CD14-positive monocyte (primary cell): ENCODE measurements at regions not wholly inside any gene's neighbourhood (a gene's known extent, or its start where the extent isn't known, plus 50 kb on each side); places are given as distances from the start of the nearest gene placed in this dataset.

ENCODE experiments used
- DNase-seq, 3 donors: peaks; one replicate each; pipeline ENCODE4 v3.0.0-alpha.2; 2011 to 2022
- H2AFZ ChIP-seq: 2 replicates; pipeline ENCODE4 v1.6.0; 2012; ENCODE audit warnings: mild to moderate bottlenecking, low read depth, low read length, inconsistent platforms; ENCODE audit not compliant: insufficient read depth, poor library complexity, severe bottlenecking
- H3K27ac ChIP-seq, 2 donors: 1 replicate in 1 of 2; 2 replicates in 1 of 2; pipeline ENCODE4 v1.5.1; 2012 to 2013; ENCODE audit warnings: low read length in 2 of 2, control low read depth in 1 of 2, inconsistent platforms in 1 of 2, low read depth in 1 of 2, mild to moderate bottlenecking in 1 of 2
- H3K27me3 ChIP-seq, 2 donors: one replicate each; pipeline versions ENCODE4 v1.6.0 to v1.6.1; 2011 to 2013; ENCODE audit warnings: low read length in 2 of 2; ENCODE audit not compliant: control insufficient read depth in 2 of 2, insufficient read depth in 2 of 2
- H3K36me3 ChIP-seq, 2 donors: replicated peaks in 1 of 2; 1 replicate in 1 of 2; 2 replicates in 1 of 2; pipeline versions ENCODE4 v1.5.1 to v1.6.1; 2012 to 2013; ENCODE audit warnings: low read length in 2 of 2, control low read depth in 1 of 2, inconsistent platforms in 1 of 2, mild to moderate bottlenecking in 1 of 2; ENCODE audit not compliant: insufficient read depth in 2 of 2, control insufficient read depth in 1 of 2
- H3K4me1 ChIP-seq, 2 donors: 1 replicate in 1 of 2; 2 replicates in 1 of 2; pipeline versions ENCODE4 v1.5.1 to v1.6.1; 2012 to 2013; ENCODE audit warnings: low read length in 2 of 2, control low read depth in 1 of 2, inconsistent platforms in 1 of 2, mild to moderate bottlenecking in 1 of 2, moderate library complexity in 1 of 2; ENCODE audit not compliant: insufficient read depth in 2 of 2, control insufficient read depth in 1 of 2
- H3K4me2 ChIP-seq: replicated peaks from 2 replicates; pipeline ENCODE3; 2012; ENCODE audit warnings: low read length, moderate library complexity, mild to moderate bottlenecking; ENCODE audit not compliant: poor library complexity, severe bottlenecking; ENCODE audit errors: extremely low read depth
- H3K4me3 ChIP-seq, 3 experiments: fragments of 200-600 bp in 1 of 3; sonication (generic) in 1 of 3; replicated peaks in 1 of 3; 1 replicate in 2 of 3; 2 replicates in 1 of 3; pipeline ENCODE4 v1.5.1; 2011 to 2013; ENCODE audit warnings: low read length in 3 of 3, mild to moderate bottlenecking in 3 of 3, control low read depth in 2 of 3, low read depth in 2 of 3, inconsistent platforms in 1 of 3, moderate library complexity in 1 of 3
- H3K79me2 ChIP-seq: 2 replicates; pipeline ENCODE4 v1.6.0; 2012; ENCODE audit warnings: mild to moderate bottlenecking, control low read depth, inconsistent platforms, low read length, moderate library complexity; ENCODE audit not compliant: insufficient read depth
- H3K9ac ChIP-seq: 2 replicates; pipeline ENCODE4 v1.6.0; 2017; ENCODE audit warnings: low read length, mild to moderate bottlenecking; ENCODE audit not compliant: insufficient read depth, poor library complexity, severe bottlenecking
- H3K9me3 ChIP-seq, 2 donors: replicated peaks in 1 of 2; 1 replicate in 1 of 2; 2 replicates in 1 of 2; pipeline versions ENCODE4 v1.5.1 to v1.6.1; 2012 to 2013; ENCODE audit warnings: low read length in 2 of 2, control low read depth in 1 of 2; ENCODE audit not compliant: control insufficient read depth in 1 of 2, insufficient read depth in 1 of 2
- H4K20me1 ChIP-seq: 2 replicates; pipeline ENCODE4 v1.6.0; 2012; ENCODE audit warnings: mild to moderate bottlenecking, low read length, control low read depth, moderate library complexity; ENCODE audit not compliant: insufficient read depth
- H3K27ac Mint-ChIP-seq, 7 donors: one replicate each; pipeline ENCODE4 v1.8.0; 2020; ENCODE audit warnings: mild to moderate bottlenecking in 7 of 7, mixed read lengths in 7 of 7, moderate library complexity in 6 of 7, inconsistent platforms in 2 of 7
- H3K27me3 Mint-ChIP-seq, 3 donors: one replicate each; pipeline ENCODE4 v1.8.0; 2021 to 2022; ENCODE audit warnings: low read depth in 3 of 3, mild to moderate bottlenecking in 3 of 3, mixed read lengths in 3 of 3, moderate library complexity in 3 of 3, inconsistent platforms in 1 of 3
- H3K36me3 Mint-ChIP-seq, 2 donors: one replicate each; pipeline ENCODE4 v1.8.0; 2020; ENCODE audit warnings: mixed read lengths in 2 of 2, inconsistent platforms in 1 of 2, mild to moderate bottlenecking in 1 of 2
- H3K4me1 Mint-ChIP-seq: one replicate; pipeline ENCODE4 v1.8.0; 2020; ENCODE audit warnings: mild to moderate bottlenecking, mixed read lengths
- H3K4me3 Mint-ChIP-seq, 2 donors: one replicate each; pipeline ENCODE4 v1.8.0; 2020; ENCODE audit warnings: mild to moderate bottlenecking in 2 of 2, mixed read lengths in 2 of 2, moderate library complexity in 1 of 2
- H3K9me3 Mint-ChIP-seq, 7 donors: one replicate each; pipeline ENCODE4 v1.8.0; 2020 to 2022; ENCODE audit warnings: mixed read lengths in 7 of 7, mild to moderate bottlenecking in 6 of 7, moderate library complexity in 6 of 7, inconsistent platforms in 2 of 7
- WGBS: methylation state at CpG from one replicate; pipeline ENCODE4 v1.1.5; 2013; ENCODE audit warnings: missing lambda C conversion rate; ENCODE audit not compliant: insufficient coverage; 5-methylcytosine and 5-hydroxymethylcytosine counted together
- intact Hi-C, 2 donors: fragments of 100-400 bp; cut with micrococcal nuclease; formaldehyde crosslinking; loops; one replicate each; pipeline versions ENCODE4 v1.15.0 to v1.15.1; 2023
- TF ChIP-seq, protein P1 (sequence below): fragments of 200-600 bp; IDR thresholded peaks from one replicate; pipeline ENCODE4 v1.8.0; 2022; ENCODE audit warnings: antibody characterized with exemption, mild to moderate bottlenecking

DNA sequence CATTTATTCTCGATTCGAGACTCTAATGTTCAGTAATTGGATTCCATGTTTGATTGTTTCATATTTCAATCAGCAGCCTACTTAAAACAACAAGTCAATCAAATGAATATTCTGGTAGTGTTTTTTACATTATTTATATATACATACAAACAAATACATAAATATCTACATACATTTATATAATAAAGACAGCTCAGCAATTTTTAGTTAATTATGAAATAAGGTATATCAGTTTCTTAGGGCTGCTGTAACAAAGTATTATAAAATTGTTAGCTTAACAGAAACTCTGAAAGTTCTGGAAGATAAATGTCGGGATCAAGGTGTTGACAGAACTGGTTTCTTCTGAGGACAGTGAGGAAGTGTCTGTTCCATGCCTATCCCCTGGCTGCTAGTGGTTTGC is 105.9 kb downstream of the MGST1 start:
- H3K27ac ChIP-seq: no peak overlapping the region
- no peak overlapping the region for H3K4me3 ChIP-seq
- no peak for DNase-seq
- no peaks in the 10 kb centered on the region for H3K9me3 ChIP-seq
- Mint-ChIP-seq H3K4me1 (no peaks in the 10 kb centered on the region), H3K9me3 (peaks cover 0 to 3% (median 1%) of the 10 kb centered on the region in 7 donors), H3K4me3 (no peak overlapping the region), H3K27ac (no peak overlapping the region), H3K27me3 (no peaks in the 10 kb centered on the region), H3K36me3 (no peaks in the 10 kb centered on the region)
- TF ChIP-seq, protein P1, sequence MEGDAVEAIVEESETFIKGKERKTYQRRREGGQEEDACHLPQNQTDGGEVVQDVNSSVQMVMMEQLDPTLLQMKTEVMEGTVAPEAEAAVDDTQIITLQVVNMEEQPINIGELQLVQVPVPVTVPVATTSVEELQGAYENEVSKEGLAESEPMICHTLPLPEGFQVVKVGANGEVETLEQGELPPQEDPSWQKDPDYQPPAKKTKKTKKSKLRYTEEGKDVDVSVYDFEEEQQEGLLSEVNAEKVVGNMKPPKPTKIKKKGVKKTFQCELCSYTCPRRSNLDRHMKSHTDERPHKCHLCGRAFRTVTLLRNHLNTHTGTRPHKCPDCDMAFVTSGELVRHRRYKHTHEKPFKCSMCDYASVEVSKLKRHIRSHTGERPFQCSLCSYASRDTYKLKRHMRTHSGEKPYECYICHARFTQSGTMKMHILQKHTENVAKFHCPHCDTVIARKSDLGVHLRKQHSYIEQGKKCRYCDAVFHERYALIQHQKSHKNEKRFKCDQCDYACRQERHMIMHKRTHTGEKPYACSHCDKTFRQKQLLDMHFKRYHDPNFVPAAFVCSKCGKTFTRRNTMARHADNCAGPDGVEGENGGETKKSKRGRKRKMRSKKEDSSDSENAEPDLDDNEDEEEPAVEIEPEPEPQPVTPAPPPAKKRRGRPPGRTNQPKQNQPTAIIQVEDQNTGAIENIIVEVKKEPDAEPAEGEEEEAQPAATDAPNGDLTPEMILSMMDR: no peak
- no peaks in the 10 kb centered on the region for H3K27me3 ChIP-seq
- no peak overlapping the region for H3K9ac ChIP-seq
- no peaks in the 10 kb centered on the region for H3K36me3 ChIP-seq
- H2AFZ ChIP-seq: no peak overlapping the region
- H3K4me1 ChIP-seq: no peaks in the 10 kb centered on the region
- H3K79me2 ChIP-seq: no peaks in the 10 kb centered on the region
- intact Hi-C loops: no loop called here
- H3K4me2 ChIP-seq: no peak overlapping the region
- no peaks in the 10 kb centered on the region for H4K20me1 ChIP-seq
- WGBS: 100% methylated on average over 1 of the region's 3 CpGs

DNA sequence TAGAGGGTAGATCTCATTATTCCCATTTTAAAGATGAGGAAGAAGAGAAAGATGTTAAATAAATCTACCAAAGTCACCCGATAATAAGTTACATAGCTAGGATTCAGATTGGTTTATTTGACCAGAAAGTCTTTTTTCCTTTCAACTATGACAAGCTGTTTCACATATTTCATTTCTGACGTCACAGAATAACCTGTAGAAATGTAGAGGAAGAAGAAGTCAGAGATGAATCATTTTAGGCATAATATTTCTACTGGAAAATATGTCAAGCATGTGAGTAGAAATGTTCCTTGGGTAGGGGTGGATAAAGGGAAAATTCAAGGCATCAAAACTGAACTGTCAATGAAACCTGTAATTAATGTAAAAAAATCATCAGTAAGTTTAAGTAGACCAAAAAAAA is 107.0 kb downstream of the MGST1 start:
- H2AFZ ChIP-seq: no peak overlapping the region
- intact Hi-C loops: no loop called here
- no peak overlapping the region for H3K27ac ChIP-seq
- no peaks in the 10 kb centered on the region for H3K36me3 ChIP-seq
- Mint-ChIP-seq H3K36me3 (no peaks in the 10 kb centered on the region), H3K4me3 (no peak overlapping the region), H3K27me3 (no peaks in the 10 kb centered on the region), H3K9me3 (peaks cover 0 to 3% (median 0%) of the 10 kb centered on the region in 7 donors), H3K4me1 (no peaks in the 10 kb centered on the region), H3K27ac (no peak overlapping the region)
- no peak overlapping the region for H3K4me3 ChIP-seq
- H3K4me2 ChIP-seq: no peak overlapping the region
- H3K9me3 ChIP-seq: no peaks in the 10 kb centered on the region
- no peaks in the 10 kb centered on the region for H3K4me1 ChIP-seq
- H3K27me3 ChIP-seq: no peaks in the 10 kb centered on the region
- H4K20me1 ChIP-seq: no peaks in the 10 kb centered on the region
- WGBS: no CpG with 5 or more reads among the region's 2 CpGs
- H3K79me2 ChIP-seq: no peaks in the 10 kb centered on the region
- no peak overlapping the region for H3K9ac ChIP-seq
- TF ChIP-seq, protein P1: no peak
- no peak for DNase-seq
